HEK293T (cell line): ENCODE measurements at regions not wholly inside any gene's neighbourhood (a gene's known extent, or its start where the extent isn't known, plus 50 kb on each side); places are given as distances from the start of the nearest gene placed in this dataset.

Source experiments
- LEF1 ChIP-seq: fragments of 450-650 bp; IDR thresholded peaks from 2 replicates; pipeline ENCODE4 v1.6.1; 2017; ENCODE audit warnings: mild to moderate bottlenecking, borderline replicate concordance
- SP1 ChIP-seq: fragments of 450-650 bp; IDR thresholded peaks from 2 replicates; pipeline ENCODE4 v1.6.1; 2017

DNA sequence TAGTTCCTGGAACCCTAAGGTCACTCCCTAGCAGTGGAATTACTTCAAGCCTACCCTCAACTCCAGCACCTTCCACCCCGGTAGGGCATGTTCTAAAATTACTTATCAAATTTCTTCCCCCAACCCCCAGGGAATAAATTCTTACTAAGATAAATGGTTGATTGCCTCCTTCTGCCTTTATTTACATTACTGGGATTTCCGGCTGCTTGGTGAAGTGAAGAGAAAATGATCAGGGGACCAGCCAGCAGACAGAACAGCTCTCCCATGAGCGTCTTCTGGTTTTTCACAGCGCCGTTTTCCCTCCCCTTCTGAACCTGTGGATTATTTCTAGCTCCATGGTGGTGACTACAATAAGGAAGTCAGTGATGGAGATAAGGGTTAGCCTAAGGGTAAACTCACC, 521.5 kb upstream of the PPP2R3A start:
- TF ChIP-seq LEF1 (no peak), SP1 (no peak)
